ENCODE measurements at regions not wholly inside any gene's neighbourhood (a gene's known extent, or its start where the extent isn't known, plus 50 kb on each side); places are given as distances from the start of the nearest gene placed in this dataset.
A peak's percentile ranks its signal among the peaks of the same experiment; 100 is the strongest.

GRCh38 chr20:17874271-17875105 is 94.1 kb downstream of the SNX5 start:
- no peak for DNase-seq
- H3K9me3 ChIP-seq = no peaks in the 10 kb centered on the region
- H3K27ac ChIP-seq = peak overlapping the region; percentile 38 to 91 (median 79)
- no peaks in the 10 kb centered on the region for H3K36me3 ChIP-seq
- H3K4me1 ChIP-seq = peaks cover 0 to 44% (median 12%) of the 10 kb centered on the region in 4 donors
- H3K27me3 ChIP-seq = no peaks in the 10 kb centered on the region
- H3K4me3 ChIP-seq = peak overlapping the region in 2 of 4 donors; percentile 12
- no peak for TF ChIP-seq CTCF (IDR thresholded peaks at IDR 0.05)
- TF ChIP-seq POLR2A (IDR thresholded peaks at IDR 0.05) = no peak

- Histone ChIP-seq H3K4me3 (peak overlapping the region in 2 of 4 donors; percentile 12), H3K27ac (peak overlapping the region; percentile 38 to 91 (median 79)), H3K27me3 (no peaks in the 10 kb centered on the region), H3K4me1 (peaks cover 0 to 44% (median 10%) of the 10 kb centered on the region in 4 donors), H3K9me3 (no peaks in the 10 kb centered on the region), H3K36me3 (no peaks in the 10 kb centered on the region)
- TF ChIP-seq POLR2A (IDR thresholded peaks at IDR 0.05) = peak; percentile 17 to 62
- no peak for TF ChIP-seq CTCF (IDR thresholded peaks at IDR 0.05)
- peak; percentile 44 to 91 (median 90) for DNase-seq
Measured at GRCh38 chr20:17873410-17874270, 95.0 kb downstream of the SNX5 start.

- H3K27ac ChIP-seq = peak overlapping the region in 2 of 4 donors; percentile 85 to 91
- H3K9me3 ChIP-seq = no peaks in the 10 kb centered on the region
- no peaks in the 10 kb centered on the region for H3K27me3 ChIP-seq
- no peak overlapping the region for H3K4me3 ChIP-seq
- H3K4me1 ChIP-seq = peaks cover 0 to 44% (median 9%) of the 10 kb centered on the region in 4 donors
- peak in 1 of 3 donors; percentile 39 for DNase-seq
- no peaks in the 10 kb centered on the region for H3K36me3 ChIP-seq
- TF ChIP-seq POLR2A (IDR thresholded peaks at IDR 0.05) (no peak), CTCF (IDR thresholded peaks at IDR 0.05) (no peak)
Measured at GRCh38 chr20:17872959-17873358, 95.6 kb downstream of the SNX5 start.

GRCh38 chr20:17872434-17872833 is 96.2 kb downstream of the SNX5 start:
- no peak for TF ChIP-seq POLR2A (IDR thresholded peaks at IDR 0.05)
- no peak for TF ChIP-seq CTCF (IDR thresholded peaks at IDR 0.05)
- H3K36me3 ChIP-seq = no peaks in the 10 kb centered on the region
- H3K4me1 ChIP-seq = peaks cover 0 to 40% (median 9%) of the 10 kb centered on the region in 4 donors
- H3K27ac ChIP-seq = no peak overlapping the region
- no peaks in the 10 kb centered on the region for H3K27me3 ChIP-seq
- H3K9me3 ChIP-seq = no peaks in the 10 kb centered on the region
- no peak for DNase-seq
- H3K4me3 ChIP-seq = no peak overlapping the region

- TF ChIP-seq CTCF (IDR thresholded peaks at IDR 0.05) (no peak), POLR2A (IDR thresholded peaks at IDR 0.05) (no peak)
Measured at GRCh38 chr20:17871886-17872285, 96.7 kb downstream of the SNX5 start.

More at GRCh38 chr20:17871886-17872285, 96.7 kb downstream of the SNX5 start:
- no peaks in the 10 kb centered on the region for H3K36me3 ChIP-seq
- DNase-seq = no peak
- H3K27ac ChIP-seq = no peak overlapping the region
- H3K4me3 ChIP-seq = no peak overlapping the region
- no peaks in the 10 kb centered on the region for H3K27me3 ChIP-seq
- no peaks in the 10 kb centered on the region for H3K9me3 ChIP-seq
- peaks cover 0 to 37% (median 9%) of the 10 kb centered on the region in 4 donors for H3K4me1 ChIP-seq
